Ovary (tissue), 7 donors: ENCODE measurements at regions not wholly inside any gene's neighbourhood (a gene's known extent, or its start where the extent isn't known, plus 50 kb on each side); places are given as distances from the start of the nearest gene placed in this dataset.
A peak's percentile ranks its signal among the peaks of the same experiment; 100 is the strongest.

Experiments
- DNase-seq, 5 donors: peaks; one replicate each; pipeline ENCODE4 v3.0.0-alpha.2; 2019 to 2020
- H3K27ac ChIP-seq, 2 donors: fragments of 200-600 bp; one replicate each; pipeline versions ENCODE4 v1.5.1 to v1.8.0; 2019 to 2022
- H3K27me3 ChIP-seq: fragments of 200-600 bp; one replicate; pipeline ENCODE4 v1.8.0; 2022
- H3K36me3 ChIP-seq: fragments of 200-600 bp; sonication (generic); one replicate; pipeline ENCODE4 v1.5.1; 2019
- H3K4me1 ChIP-seq: one replicate; pipeline ENCODE4 v1.8.1; 2013; ENCODE audit warnings: mild to moderate bottlenecking, moderate library complexity; ENCODE audit not compliant: insufficient read depth
- H3K4me3 ChIP-seq: fragments of 200-600 bp; sonication (generic); one replicate; pipeline ENCODE4 v1.5.1; 2017
- H3K9me3 ChIP-seq, 2 donors: fragments of 200-600 bp in 1 of 2; sonication (generic) in 1 of 2; one replicate each; pipeline versions ENCODE4 v1.5.1 to v1.8.1; 2013 to 2019; ENCODE audit warnings: mild to moderate bottlenecking in 1 of 2, moderate library complexity in 1 of 2
- CTCF ChIP-seq, 3 donors: fragments of 450-650 bp in 2 of 3; fragments of 200-600 bp in 1 of 3; IDR thresholded peaks; one replicate each; pipeline versions ENCODE4 v1.5.1 to v1.8.0; 2016 to 2022; ENCODE audit warnings: antibody characterized with exemption in 3 of 3, mild to moderate bottlenecking in 1 of 3
- EP300 ChIP-seq: sonication (generic); formaldehyde crosslinking; IDR thresholded peaks from one replicate; pipeline ENCODE4 v1.6.1; 2017; ENCODE audit warnings: antibody characterized with exemption
- POLR2A ChIP-seq: fragments of 450-650 bp; IDR thresholded peaks from one replicate; pipeline ENCODE4 v1.6.1; 2017; ENCODE audit warnings: antibody characterized with exemption, mild to moderate bottlenecking, moderate library complexity
- WGBS, 3 donors: extraction: QIAGEN DNeasy Blood & Tissue Kit in 1 of 3; methylation state at CpG; one replicate each; pipeline versions ENCODE4 v1.1.5 to v1.1.7; 2013 to 2017; 5-methylcytosine and 5-hydroxymethylcytosine counted together
- intact Hi-C, 4 donors: fragments of 100-400 bp; cut with DNase I; formaldehyde crosslinking; loops; one replicate each; pipeline versions ENCODE4 v1.11.0 to v1.15.1; 2022 to 2023
- donor health status: DM: no; HTN: no; CAD: no; lungs with moderate emphysema.
- donor health status: DM: no; HTN: no; CAD: no.
- donor health status: Bipolar disorder and iron deficiency.
- donor health status: DM: no; HTN: no; CAD: no.
- donor health status: DM: yes; HTN: yes; CAD: no.

- WGBS, 3 donors = 84 to 91% (median 86%) methylated on average over 16 of the region's 16 CpGs
- TF ChIP-seq EP300 (no peak), POLR2A (no peak), CTCF (IDR thresholded peaks at IDR 0.05) (no peak)
- intact Hi-C loops = no loop called here
Measured at GRCh38 chr9:129281506-129282145, 103.6 kb upstream of the IER5L start.

GRCh38 chr9:129280623-129281271 is 102.7 kb upstream of the IER5L start:
- DNase-seq = peak in 2 of 5 donors; percentile 8 to 19
- 89 to 90% (median 90%) methylated on average over 8 of the region's 8 CpGs for WGBS, 3 donors

More at GRCh38 chr9:129281506-129282145, 103.6 kb upstream of the IER5L start:
- no peaks in the 10 kb centered on the region for H3K36me3 ChIP-seq
- no peak overlapping the region for H3K27ac ChIP-seq
- peak in 3 of 5 donors; percentile 12 to 25 (median 18) for DNase-seq
- H3K27me3 ChIP-seq = no peaks in the 10 kb centered on the region
- H3K4me1 ChIP-seq = peaks cover 5% of the 10 kb centered on the region
- H3K4me3 ChIP-seq = no peak overlapping the region
- H3K9me3 ChIP-seq = no peaks in the 10 kb centered on the region

DNA sequence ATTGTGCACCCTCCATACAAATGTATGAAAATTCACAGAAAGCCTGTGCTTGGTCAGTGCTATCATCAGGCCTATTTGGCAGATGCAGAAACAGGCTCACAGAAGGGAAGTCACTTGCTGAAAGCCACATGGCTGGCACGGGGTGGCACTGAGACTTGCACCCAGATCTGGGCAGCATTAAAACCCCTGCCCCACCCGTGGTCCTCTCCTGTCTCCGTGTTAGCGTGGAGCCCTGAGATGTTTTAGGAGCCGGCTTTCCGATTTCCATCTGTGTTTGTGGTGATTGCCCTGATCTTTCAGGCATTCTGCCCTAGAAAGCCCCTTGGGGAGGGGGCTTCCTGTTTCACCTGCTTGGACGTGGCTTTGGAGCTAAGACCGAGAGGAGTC is 102.2 kb upstream of the IER5L start:
- intact Hi-C loops = no loop called here
- no peaks in the 10 kb centered on the region for H3K27me3 ChIP-seq
- H3K27ac ChIP-seq = no peak overlapping the region
- no peaks in the 10 kb centered on the region for H3K9me3 ChIP-seq
- DNase-seq = peak in 1 of 5 donors; percentile 2
- no peaks in the 10 kb centered on the region for H3K36me3 ChIP-seq
- WGBS, 3 donors = 89 to 95% (median 90%) methylated on average over 8 of the region's 8 CpGs
- no peak overlapping the region for H3K4me3 ChIP-seq
- TF ChIP-seq EP300 (no peak), CTCF (IDR thresholded peaks at IDR 0.05) (no peak), POLR2A (no peak)
- peaks cover 5% of the 10 kb centered on the region for H3K4me1 ChIP-seq

More at GRCh38 chr9:129280623-129281271, 102.7 kb upstream of the IER5L start:
- Histone ChIP-seq H3K4me1 (peaks cover 5% of the 10 kb centered on the region), H3K36me3 (no peaks in the 10 kb centered on the region), H3K27me3 (no peaks in the 10 kb centered on the region), H3K27ac (no peak overlapping the region), H3K4me3 (no peak overlapping the region), H3K9me3 (no peaks in the 10 kb centered on the region)
- TF ChIP-seq POLR2A = no peak
- TF ChIP-seq CTCF (IDR thresholded peaks at IDR 0.05) = no peak
- TF ChIP-seq EP300 = no peak
- intact Hi-C loops = no loop called here

GRCh38 chr9:129278391-129279237 is 100.6 kb upstream of the IER5L start:
- peak in 4 of 5 donors; percentile 9 to 32 (median 14) for DNase-seq
- no peak for TF ChIP-seq POLR2A
- TF ChIP-seq CTCF (IDR thresholded peaks at IDR 0.05) = no peak
- no peak for TF ChIP-seq EP300
- H3K27me3 ChIP-seq = no peaks in the 10 kb centered on the region
- peaks cover 5% of the 10 kb centered on the region for H3K4me1 ChIP-seq
- 79 to 82% (median 80%) methylated on average over 16 of the region's 16 CpGs for WGBS, 3 donors
- intact Hi-C loops = no loop called here
- H3K36me3 ChIP-seq = no peaks in the 10 kb centered on the region
- no peak overlapping the region for H3K4me3 ChIP-seq
- no peak overlapping the region for H3K27ac ChIP-seq
- H3K9me3 ChIP-seq = no peaks in the 10 kb centered on the region
